Frontal cortex (tissue), 3 donors: ENCODE measurements at regions not wholly inside any gene's neighbourhood (a gene's known extent, or its start where the extent isn't known, plus 50 kb on each side); places are given as distances from the start of the nearest gene placed in this dataset.
"Not testable (repeated sequence)": the region's sequence is repeated elsewhere in the genome, so short reads cannot be mapped to it uniquely, and the experiment has no call there.

ENCODE experiments used
- DNase-seq, 2 donors: peaks; one replicate each; pipeline ENCODE4 v3.0.0; 2012; ENCODE audit warnings: low spot score in 2 of 2
- FAIRE-seq: peaks from 2 replicates; lab custom pipeline; 2012; peaks lifted over from hg19 to GRCh38; lab: Jason Lieb, UNC
- donor health status: control.
- donor health status: control.
- donor health status: control.

DNA sequence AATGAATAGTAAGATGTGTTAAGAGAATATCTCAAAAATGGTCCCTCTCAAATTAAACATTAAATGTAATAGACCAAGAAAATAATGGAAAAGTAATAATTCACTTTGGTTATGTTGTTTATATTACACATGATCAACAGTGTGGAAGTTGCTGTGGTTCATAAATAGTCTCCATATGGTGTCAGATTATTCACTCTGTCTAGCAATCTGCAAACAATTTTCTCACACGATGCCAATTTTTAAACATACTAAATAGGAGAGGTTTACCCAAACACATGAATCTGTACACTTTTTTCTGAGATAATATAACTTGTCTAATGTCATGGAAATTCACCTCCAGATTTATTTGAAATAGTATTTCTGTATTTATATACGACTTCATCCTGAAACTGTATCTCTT, 217.4 kb upstream of the FBXL7 start:
- DNase-seq = no peak
- no peak for FAIRE-seq

DNA sequence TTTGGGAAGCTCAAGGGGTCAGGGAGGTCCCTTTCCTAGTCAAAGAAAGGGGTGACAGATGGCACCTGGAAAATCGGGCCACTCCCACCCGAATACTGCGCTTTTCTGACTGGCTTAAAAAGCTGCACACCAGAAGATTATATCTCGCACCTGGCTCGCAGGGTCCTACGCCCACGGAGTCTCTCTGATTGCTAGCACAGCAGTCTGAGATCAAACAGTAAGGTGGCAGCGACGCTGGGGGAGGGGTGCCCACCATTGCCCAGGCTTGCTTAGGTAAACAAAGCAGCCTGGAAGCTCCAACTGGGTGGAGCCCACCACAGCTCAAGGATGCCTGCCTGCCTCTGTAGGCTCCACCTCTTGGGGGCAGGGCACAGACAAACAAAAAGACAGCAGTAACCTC, 228.4 kb upstream of the FBXL7 start:
- not testable (repeated sequence) for FAIRE-seq, DNase-seq

DNA sequence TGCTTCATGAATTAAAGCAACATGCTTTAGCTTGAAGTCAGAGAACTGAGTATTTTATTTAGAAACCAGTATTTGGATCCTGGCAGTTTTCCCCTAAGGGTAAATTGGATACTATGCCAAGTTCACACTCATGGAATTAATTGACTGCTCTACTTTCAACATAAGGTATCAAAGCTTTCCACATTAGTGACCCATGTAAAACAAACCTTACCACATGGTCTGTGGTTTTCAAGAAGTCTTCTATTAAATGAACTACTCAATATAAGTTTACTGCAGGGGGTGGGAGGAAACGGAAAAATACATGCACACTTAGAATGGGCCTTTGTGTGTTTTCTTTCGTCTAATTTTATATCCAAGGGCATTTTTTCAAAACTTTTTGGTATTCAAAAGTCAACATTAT, 232.0 kb upstream of the FBXL7 start:
- FAIRE-seq (no peak), DNase-seq (no peak)

DNA sequence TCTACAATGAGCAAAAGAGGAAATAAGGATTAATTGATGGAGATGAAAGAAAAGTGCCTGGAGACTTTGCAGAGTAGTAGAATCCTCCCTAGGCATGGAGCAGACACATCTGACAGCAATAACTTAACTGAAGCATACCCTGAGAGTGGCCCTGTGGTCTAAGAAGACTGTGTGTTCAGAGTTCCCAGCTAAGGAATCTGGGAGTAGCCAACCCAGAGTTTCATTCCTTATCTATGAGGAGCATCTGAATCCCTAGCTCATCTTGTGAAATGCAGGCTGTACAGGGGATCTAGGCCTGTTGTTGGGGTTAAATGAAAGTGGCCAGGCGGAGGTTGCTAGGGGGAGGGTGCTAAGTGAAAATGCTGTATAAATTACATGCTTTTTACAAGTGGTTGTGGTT, 233.1 kb upstream of the FBXL7 start:
- FAIRE-seq (no peak), DNase-seq (no peak)

DNA sequence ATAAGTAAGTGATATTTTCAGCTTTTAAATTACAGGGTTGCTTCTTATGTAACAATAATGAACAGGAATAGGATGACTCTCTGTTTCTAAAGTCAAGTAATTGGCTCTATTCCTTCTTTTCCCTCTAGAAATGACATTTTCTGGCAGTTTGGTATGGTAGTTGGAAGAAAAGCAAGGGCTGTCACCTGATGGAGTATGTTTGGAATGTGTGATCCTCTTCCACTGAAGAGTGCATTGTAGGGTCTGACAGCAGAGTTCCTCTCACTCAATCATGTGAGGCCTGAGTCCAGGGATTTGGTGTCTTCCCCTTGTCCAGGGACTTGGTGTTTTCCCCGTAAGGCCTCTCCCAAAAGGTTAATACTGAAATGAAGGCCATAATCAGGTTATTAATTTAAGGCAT, 233.8 kb upstream of the FBXL7 start:
- DNase-seq = no peak
- no peak for FAIRE-seq

DNA sequence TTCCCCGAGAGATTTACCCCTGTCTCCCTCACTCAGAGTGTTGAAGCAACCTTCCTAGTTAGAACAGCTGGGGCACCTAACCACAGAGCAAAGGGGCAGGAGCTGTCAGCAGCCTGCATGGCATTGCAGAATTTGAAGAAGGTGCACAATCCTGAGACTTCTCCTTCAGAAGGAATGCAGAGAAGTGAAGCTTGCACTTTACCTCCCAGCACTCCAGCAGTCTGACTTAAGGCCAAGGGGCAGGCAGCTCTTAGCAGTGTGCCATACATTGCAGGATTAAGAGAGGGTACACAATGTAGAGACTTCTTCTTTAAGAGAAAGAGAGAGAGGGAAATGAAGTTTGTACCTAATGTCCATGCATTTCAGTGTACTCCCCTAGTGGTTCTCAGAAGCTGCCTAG, 236.0 kb upstream of the FBXL7 start:
- FAIRE-seq (no peak), DNase-seq (no peak)

DNA sequence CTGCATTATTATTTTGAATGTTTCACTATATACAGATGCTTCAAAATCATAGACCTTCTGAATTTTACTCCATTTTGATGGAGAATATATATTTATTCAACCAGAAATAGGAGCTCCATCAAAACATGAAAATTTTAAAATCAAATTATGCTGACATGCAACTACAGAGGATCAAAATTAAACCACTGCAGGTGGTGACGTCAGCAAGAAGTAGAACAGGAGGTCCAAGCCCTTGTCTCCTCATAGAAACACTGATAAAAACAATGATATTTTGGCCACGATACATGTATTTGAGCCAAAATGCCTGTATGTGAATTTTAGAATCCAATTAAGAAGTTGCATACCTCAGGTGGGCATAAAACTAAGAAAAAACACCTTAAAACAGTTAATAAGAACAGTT, 236.6 kb upstream of the FBXL7 start:
- DNase-seq (no peak), FAIRE-seq (no peak)

DNA sequence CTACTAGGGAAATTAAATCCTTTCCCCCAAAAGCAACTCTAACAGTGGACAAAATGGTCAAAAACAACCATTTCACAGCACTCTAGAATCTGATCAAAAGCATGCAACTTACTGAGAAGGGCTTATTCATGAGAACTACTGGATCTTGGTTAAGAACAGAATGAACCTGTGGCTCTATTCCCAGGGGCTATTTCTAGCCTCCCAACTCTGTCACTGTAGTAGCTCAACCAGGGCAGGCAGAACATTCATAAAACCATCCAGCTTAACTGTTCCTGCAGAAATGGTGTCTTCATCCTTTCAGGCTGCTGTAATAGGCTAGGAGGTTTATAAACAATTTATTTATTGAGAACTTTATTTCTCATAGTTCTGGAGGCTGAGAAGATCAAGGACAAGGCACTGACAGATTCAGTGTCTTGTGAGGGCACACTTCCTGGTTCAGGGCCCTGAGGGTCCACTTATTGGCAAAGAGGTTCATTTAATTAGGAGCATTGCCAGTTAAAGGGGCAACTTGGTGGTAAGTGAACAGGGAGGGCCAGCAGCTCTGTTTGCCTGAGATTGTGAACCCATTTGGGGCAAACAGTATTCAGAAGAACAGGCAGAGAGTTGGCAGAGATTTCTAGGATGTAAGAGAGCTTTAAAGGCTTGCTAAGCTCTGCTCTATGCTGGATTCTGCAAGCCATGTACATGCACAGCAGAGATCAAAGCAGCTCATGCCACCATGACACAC, 238.5 kb upstream of the FBXL7 start:
- no peak for FAIRE-seq

DNA sequence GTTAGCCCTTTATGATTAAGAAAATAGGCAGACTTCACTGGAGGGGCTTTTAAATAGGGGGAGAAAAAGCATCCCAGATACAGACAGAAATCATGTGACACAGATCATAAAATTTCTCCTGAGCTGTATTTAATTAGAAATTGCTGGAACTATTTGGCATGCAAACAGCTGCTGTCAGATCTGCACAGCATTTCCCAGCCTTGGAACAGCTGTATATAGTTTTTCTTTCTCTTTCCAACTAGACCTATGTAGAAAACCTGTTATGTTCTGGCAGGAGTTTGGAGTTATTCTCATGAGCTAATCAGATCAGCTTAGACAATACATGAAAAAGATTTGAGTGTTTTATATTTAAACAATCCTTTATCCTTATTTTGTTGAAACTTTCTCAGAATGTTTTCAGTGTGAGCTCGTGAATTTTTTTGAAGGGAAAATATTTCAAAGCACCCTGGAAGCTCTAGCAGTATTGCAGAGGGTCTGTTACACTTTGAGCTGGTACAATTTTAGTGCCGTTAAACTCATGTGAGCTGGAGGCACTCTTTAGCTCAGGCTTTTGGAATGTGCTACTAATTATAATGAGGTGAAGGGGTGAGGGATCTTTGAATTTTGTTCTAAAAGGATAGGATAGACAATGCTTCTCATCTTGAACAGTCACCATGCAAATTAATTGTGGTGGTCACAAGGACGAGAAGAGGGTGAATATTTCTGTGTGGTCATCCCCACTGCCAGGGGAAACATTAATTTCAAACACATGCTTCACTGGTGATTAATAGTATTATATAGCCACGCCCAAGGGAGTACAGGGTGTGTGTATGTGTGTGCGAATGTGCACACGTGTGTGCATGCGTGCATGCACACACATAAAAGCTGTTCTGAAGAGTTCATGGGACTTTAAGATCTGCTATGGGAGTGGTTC, 239.4 kb upstream of the FBXL7 start:
- DNase-seq (no peak), FAIRE-seq (no peak)

More for the DNA sequence above, 238.5 kb upstream of the FBXL7 start:
- no peak for DNase-seq

DNA sequence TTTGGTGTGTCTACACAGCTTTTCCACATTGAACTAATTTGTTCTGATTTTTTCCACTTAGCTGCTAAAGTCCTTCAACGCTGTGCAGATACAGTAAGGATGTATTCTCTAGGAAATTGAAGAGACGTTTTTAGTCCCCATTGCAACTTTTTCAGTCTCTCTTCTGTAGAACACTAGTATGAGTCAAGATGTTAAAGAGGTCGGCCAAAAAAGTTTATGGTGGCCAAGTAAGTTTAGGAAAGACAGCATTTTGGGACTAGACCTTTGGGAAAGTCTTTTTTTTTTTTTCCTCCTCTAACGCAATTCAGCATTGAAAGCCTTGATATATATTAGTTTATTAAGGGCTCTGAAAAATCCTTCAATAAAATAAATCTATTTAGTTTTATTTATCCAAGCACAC, 243.5 kb upstream of the FBXL7 start:
- DNase-seq = no peak
- FAIRE-seq = no peak

DNA sequence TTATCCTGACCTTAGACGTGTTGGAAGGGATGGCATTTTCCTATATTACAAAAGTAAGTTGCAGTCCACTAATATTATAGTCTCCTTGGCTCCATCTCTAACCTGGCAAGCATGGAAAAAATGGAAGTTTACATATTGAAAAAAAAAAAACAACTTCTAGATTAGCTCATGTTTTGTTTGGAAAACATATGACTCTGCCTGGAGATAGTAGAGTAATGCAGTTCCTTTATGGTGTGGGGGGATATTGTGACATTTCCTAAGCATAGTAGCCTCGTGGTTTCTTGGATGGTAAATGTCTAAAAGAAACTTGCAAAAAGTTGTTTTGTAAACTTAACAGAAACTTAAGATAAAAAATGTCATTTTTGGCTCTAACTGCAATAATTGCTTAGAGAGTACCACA, 244.4 kb upstream of the FBXL7 start:
- FAIRE-seq (no peak), DNase-seq (no peak)

DNA sequence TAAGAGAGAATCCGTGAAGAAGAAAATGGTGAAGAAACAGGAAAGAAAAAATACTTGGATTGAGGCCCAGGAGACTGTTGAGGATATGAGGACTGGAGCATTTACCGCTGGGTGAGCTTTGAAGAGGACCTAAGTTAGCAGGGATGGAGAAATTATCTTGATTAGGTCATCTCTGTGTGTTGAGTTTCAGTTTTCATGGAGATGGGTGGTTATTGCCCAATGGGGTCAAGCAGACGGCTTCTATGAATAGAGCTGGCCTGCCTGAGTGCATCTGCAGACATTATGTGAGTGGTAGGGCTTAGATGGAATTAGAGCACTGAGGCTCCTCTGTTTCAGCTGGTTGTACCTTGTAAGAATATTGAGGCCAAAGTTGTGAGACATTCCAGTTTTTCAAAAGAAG, 245.4 kb upstream of the FBXL7 start:
- DNase-seq (no peak), FAIRE-seq (no peak)

DNA sequence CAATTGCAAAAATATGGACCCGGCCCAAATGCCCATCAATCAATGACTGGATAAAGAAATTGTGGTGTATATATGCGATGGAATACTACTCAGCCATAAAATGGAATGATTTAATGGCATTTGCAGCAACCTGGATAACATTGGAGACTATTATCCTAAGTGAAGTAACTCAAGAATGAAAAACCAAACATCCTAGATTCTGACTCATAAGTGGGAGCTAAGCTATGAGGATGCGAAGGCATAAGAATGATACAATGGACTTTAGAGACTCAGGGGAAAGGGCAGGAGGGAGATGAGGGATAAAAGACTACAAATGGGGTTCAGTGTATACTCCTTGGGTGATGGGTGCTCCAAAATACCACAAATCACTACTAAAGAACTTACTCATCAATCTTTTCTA, 247.6 kb upstream of the FBXL7 start:
- DNase-seq (no peak), FAIRE-seq (no peak)

DNA sequence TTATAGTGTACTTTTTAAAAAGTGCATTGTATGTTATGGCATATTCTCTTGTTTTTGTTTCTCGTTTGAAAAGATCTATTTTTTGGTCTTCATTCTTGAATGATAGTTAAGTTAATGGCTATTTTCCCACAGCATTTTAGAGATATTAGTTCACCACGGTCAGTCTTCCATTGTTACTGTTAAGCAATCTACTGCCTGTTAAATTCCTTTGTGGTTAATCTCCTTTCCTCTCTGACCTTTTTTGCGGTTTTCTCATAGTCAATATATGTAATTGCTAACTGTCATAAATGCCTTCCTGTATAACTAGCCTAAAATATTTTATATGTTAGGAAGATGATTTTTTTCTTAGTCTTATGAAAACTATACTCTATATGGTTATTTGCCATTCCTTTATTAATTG, 250.8 kb upstream of the FBXL7 start:
- no peak for FAIRE-seq

DNA sequence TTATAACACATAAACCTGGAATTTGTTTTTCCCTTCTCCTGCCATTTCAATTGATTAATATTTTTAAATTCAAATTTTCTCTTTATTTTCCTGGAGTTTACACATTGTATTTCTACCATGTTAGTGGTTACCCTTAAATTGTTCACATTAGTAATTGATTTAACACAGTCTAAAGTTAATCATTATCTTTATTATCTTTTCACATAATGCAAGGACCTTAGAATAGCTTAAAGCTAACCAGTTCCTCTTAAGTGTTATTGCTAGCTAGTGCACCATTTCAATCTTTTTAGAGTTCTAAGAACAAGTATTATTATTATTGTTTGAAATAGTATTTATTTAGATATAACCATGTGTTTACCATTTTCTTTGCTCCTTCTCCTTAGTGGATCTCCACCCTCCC, 251.2 kb upstream of the FBXL7 start:
- no peak for FAIRE-seq
- no peak for DNase-seq

More for the DNA sequence above, 250.8 kb upstream of the FBXL7 start:
- DNase-seq = no peak

DNA sequence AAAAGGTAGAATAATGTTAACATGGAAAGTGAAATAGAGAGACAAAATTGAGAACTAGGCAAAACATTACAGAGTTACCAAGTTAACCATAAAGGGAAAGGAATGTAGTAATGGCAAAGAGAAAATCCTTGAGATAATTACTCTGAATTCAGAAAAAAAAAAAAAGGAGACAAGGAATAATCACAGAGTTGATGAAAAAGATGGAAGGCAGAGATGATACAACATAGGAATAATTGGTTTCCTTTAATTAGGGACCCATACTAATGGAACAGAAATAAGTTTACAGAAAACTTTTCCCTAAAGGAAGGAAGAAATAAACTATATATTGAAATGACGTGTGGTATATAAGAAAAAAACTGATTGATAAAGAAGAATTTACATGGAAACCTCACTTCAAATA, 254.1 kb upstream of the FBXL7 start:
- DNase-seq (no peak), FAIRE-seq (no peak)

DNA sequence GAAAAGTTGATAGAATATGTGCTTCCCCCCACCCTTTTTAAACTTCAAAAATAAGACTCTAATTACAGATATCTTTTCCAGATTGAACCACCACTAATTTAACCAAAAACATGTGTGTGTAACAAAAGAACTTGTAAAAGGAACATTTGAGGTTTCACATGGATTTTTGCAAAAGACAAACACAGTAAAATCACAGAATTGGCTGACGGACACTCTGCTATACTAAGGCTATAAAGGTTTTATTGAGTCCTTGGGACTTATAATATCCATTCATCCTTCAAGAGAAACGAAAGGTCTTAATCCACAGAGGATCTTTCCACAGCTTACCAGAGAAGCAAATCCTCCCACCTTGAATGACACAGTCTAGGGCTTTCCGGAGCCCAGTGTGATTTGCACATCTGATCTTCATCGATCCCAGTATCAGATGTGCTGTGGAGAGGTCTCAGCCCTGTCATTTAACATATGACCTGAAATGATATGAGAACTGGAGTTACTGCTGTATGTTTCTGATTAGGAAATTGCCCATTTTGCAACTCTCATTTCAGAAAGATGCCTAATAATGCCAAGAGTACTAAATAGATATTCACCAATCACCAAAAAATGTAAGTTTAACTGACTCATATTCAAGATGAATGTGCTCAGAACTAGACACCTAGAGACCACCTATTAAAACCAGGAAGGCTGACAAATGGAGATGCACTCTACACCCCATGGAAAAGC, 256.5 kb upstream of the FBXL7 start:
- no peak for FAIRE-seq
- DNase-seq = no peak

DNA sequence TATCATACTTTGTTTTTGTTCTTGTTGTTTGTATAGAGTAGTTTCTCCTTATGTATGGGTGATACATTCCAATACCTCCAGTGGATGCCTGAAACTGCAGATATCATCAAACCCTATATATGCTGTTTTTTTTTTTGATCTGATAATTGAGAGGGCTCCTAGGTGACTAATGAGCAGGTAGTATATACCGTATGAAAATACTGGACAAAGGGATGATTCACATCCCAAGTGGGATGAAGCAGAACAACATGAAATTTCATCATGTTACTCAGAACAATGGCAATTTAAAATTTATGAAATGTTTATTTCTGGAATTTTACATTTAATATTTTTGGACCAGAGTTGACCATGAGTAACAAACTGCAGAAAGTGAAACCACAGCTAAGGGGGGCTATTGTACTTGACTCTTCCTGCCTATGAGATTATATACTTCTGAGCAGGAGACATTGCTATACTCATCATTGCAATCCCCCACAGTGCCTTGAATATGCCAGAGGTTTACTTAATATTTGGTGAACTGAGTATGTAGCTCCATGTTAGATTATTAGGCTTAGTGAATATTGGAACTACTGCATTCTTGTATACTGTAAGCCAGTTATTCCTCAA, 258.7 kb upstream of the FBXL7 start:
- FAIRE-seq (no peak), DNase-seq (no peak)

DNA sequence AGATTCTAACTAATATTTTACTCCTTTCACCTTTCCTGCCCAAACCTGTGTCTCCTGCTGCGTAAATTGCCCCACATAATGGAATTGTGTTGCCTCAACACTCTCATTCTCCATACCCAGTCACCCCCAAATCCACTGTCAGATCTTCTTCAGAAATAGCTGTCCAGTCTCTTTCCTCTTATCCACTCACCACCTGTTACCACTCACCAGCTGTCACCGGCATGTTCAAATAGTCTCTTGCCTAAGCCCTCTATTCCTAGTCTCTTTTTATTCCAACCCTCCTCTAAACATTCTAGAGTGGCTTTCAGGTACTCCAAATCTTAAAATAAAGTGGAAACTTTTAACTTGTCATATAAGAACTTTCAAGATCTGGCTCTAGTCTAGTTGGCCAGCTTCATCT, 262.0 kb upstream of the FBXL7 start:
- DNase-seq = no peak
- no peak for FAIRE-seq

DNA sequence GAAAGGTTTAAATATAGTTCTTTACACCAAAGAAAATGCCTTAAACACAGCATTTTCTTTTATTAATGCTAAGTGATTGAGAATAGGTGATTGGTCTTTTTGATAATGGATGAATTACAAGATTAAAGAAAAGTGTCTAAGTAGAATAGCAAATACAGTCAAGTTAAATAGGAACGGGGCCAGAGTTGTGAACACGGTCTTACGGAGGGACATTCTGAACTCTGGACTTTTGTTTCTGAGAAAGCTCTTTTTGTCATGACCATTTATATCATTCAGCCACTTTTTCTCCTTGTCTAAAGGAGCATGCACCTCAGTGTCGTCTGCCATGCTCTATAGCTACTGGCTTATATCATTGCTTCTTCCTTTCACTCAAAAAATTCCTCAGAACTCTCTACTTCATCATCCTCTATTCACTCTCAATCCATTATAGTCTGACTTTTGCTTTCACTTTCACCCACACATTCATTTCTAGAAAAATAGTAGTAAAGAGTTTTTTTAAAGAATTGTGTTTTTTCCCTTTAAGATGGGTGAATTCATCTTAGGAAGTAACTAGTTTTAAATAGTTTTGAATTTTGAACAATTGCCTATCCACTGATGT, 263.0 kb upstream of the FBXL7 start:
- no peak for FAIRE-seq
- DNase-seq = no peak
